ENCODE measurements at regions not wholly inside any gene's neighbourhood (a gene's known extent, or its start where the extent isn't known, plus 50 kb on each side); places are given as distances from the start of the nearest gene placed in this dataset.

- H3K36me3 ChIP-seq (ENCODE audit: control insufficient read depth, insufficient read depth, low read length), result no peaks in the 10 kb centered on the region
- no peaks in the 10 kb centered on the region for H3K27me3 ChIP-seq (ENCODE audit: control insufficient read depth, insufficient read depth, low read length)
- TF ChIP-seq, protein P1, sequence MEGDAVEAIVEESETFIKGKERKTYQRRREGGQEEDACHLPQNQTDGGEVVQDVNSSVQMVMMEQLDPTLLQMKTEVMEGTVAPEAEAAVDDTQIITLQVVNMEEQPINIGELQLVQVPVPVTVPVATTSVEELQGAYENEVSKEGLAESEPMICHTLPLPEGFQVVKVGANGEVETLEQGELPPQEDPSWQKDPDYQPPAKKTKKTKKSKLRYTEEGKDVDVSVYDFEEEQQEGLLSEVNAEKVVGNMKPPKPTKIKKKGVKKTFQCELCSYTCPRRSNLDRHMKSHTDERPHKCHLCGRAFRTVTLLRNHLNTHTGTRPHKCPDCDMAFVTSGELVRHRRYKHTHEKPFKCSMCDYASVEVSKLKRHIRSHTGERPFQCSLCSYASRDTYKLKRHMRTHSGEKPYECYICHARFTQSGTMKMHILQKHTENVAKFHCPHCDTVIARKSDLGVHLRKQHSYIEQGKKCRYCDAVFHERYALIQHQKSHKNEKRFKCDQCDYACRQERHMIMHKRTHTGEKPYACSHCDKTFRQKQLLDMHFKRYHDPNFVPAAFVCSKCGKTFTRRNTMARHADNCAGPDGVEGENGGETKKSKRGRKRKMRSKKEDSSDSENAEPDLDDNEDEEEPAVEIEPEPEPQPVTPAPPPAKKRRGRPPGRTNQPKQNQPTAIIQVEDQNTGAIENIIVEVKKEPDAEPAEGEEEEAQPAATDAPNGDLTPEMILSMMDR (IDR thresholded peaks at IDR 0.05; ENCODE audit: insufficient read depth, low read length, severe bottlenecking), result no peak
- DNase-seq (ENCODE audit: low read depth), result no peak
- H3K4me3 ChIP-seq (ENCODE audit: low read depth, low read length), result no peak overlapping the region
- no peak for FAIRE-seq
These were observed 1189.0 kb downstream of the PCDH18 start for GRCh38 chr4:136343340-136343739.

DNA sequence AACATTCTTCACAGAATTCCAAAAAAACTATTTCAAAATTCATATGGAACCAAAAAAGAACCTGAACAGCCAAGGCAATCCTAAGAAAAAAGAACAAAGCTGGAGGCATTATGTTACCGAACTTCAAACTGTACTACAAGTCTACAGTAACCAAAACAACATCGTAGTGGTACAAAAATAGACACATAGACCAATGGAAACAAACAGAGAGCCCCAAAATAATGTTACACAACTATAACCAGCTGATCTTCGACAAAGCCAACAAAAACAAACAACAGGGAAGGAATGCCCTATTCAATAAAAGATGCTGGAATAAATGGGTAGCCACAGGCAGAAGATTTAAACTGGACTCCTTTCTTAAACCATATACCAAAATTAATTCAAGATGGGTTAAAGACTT, 1189.6 kb downstream of the PCDH18 start:
- no peak for FAIRE-seq
- Histone ChIP-seq H3K4me3 (ENCODE audit: low read depth, low read length) (no peak overlapping the region), H3K36me3 (ENCODE audit: control insufficient read depth, insufficient read depth, low read length) (no peaks in the 10 kb centered on the region), H3K27me3 (ENCODE audit: control insufficient read depth, insufficient read depth, low read length) (no peaks in the 10 kb centered on the region)
- no peak for DNase-seq (ENCODE audit: low read depth)
- TF ChIP-seq, protein P1 (IDR thresholded peaks at IDR 0.05; ENCODE audit: insufficient read depth, low read length, severe bottlenecking), result no peak

- FAIRE-seq, result no peak
- TF ChIP-seq, protein P1 (IDR thresholded peaks at IDR 0.05; ENCODE audit: insufficient read depth, low read length, severe bottlenecking), result no peak
- H3K36me3 ChIP-seq (ENCODE audit: control insufficient read depth, insufficient read depth, low read length), result no peaks in the 10 kb centered on the region
- H3K4me3 ChIP-seq (ENCODE audit: low read depth, low read length), result no peak overlapping the region
- H3K27me3 ChIP-seq (ENCODE audit: control insufficient read depth, insufficient read depth, low read length), result no peaks in the 10 kb centered on the region
- no peak for DNase-seq (ENCODE audit: low read depth)
These were observed 1195.1 kb downstream of the PCDH18 start for GRCh38 chr4:136337216-136337615.

DNA sequence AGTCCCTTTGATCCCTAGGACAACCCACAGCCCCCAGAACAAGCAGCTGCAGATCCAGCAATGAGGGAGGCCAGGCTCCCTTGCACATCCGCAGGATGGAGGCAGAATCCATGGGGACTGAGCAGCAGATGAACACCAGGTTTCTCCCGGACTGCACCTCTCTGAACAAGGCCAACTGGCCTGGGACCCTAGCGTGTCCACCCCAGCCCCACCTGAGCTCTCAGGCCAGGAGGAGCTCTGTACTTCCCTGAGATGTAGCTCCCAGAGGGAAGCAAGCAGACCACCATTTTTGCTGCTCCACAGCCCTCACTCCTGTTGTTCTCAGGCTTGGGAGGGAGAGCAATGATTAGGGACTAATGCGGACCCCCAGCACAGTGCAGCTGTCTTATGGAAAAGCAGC, 1195.8 kb downstream of the PCDH18 start:
- Histone ChIP-seq H3K36me3 (ENCODE audit: control insufficient read depth, insufficient read depth, low read length) (no peaks in the 10 kb centered on the region), H3K27me3 (ENCODE audit: control insufficient read depth, insufficient read depth, low read length) (no peaks in the 10 kb centered on the region), H3K4me3 (ENCODE audit: low read depth, low read length) (no peak overlapping the region)
- TF ChIP-seq, protein P1 (IDR thresholded peaks at IDR 0.05; ENCODE audit: insufficient read depth, low read length, severe bottlenecking), result no peak
- FAIRE-seq (no peak), DNase-seq (ENCODE audit: low read depth) (no peak)

DNA sequence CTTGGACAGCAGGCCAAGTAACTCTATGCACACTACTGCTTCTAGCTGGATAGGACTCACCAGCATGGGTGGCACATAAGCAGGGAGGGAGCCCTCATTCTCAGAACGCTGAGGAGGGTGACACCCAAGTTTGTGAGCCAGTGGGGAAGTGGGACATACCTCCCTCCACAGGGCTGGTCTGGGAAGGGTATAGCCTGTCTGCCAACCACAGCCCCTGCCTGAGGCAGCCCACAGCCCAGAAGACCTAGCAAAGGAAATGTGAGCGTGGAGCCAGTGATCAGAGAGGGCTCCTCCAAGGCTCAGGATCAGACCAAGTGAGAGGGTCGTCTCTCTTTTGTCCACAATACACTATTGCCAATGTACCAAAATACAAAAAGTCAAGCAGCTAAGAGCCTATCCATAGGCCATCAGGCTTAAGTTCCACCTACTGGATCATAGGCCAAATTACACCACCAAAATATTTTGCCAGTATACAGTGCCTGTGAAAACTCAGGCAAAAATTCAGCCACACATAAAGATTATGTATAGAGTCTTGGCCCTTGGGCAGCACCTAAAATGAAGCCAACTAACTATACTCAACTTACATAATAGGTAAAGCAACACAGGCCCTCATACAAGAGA, 1203.1 kb downstream of the PCDH18 start:
- TF ChIP-seq, protein P1 (IDR thresholded peaks at IDR 0.05; ENCODE audit: insufficient read depth, low read length, severe bottlenecking), result no peak
- no peaks in the 10 kb centered on the region for H3K36me3 ChIP-seq (ENCODE audit: control insufficient read depth, insufficient read depth, low read length)
- peak; percentile 18 for FAIRE-seq

GRCh38 chr4:136328131-136328530, 1204.2 kb downstream of the PCDH18 start:
- FAIRE-seq (no peak), DNase-seq (ENCODE audit: low read depth) (no peak)
- Histone ChIP-seq H3K36me3 (ENCODE audit: control insufficient read depth, insufficient read depth, low read length) (no peaks in the 10 kb centered on the region), H3K4me3 (ENCODE audit: low read depth, low read length) (no peak overlapping the region), H3K27me3 (ENCODE audit: control insufficient read depth, insufficient read depth, low read length) (no peaks in the 10 kb centered on the region)
- TF ChIP-seq, protein P1 (IDR thresholded peaks at IDR 0.05; ENCODE audit: insufficient read depth, low read length, severe bottlenecking), result no peak

More for the DNA sequence above, 1203.1 kb downstream of the PCDH18 start:
- no peak overlapping the region for H3K4me3 ChIP-seq (ENCODE audit: low read depth, low read length)
- no peak for DNase-seq (ENCODE audit: low read depth)
- H3K27me3 ChIP-seq (ENCODE audit: control insufficient read depth, insufficient read depth, low read length), result no peaks in the 10 kb centered on the region
